OCI-LY1 (cell line): ENCODE measurements at regions not wholly inside any gene's neighbourhood (a gene's known extent, or its start where the extent isn't known, plus 50 kb on each side); places are given as distances from the start of the nearest gene placed in this dataset.

ENCODE experiments used
- EZH2 ChIP-seq: fragments of 200-600 bp; sonication (generic), shearing (Covaris generic); IDR thresholded peaks from 2 replicates; pipeline ENCODE4 v1.8.0; 2017; ENCODE audit warnings: borderline replicate concordance, mixed run types, mild to moderate bottlenecking, antibody characterized with exemption, low read length, moderate library complexity, mixed read lengths
- TF ChIP-seq, protein P1 (sequence below): fragments of 200-600 bp; sonication (generic), shearing (Covaris generic); IDR thresholded peaks from 2 replicates; pipeline ENCODE4 v1.5.1; 2017; ENCODE audit warnings: mild to moderate bottlenecking, antibody characterized with exemption, low read length, moderate library complexity, mixed read lengths

DNA sequence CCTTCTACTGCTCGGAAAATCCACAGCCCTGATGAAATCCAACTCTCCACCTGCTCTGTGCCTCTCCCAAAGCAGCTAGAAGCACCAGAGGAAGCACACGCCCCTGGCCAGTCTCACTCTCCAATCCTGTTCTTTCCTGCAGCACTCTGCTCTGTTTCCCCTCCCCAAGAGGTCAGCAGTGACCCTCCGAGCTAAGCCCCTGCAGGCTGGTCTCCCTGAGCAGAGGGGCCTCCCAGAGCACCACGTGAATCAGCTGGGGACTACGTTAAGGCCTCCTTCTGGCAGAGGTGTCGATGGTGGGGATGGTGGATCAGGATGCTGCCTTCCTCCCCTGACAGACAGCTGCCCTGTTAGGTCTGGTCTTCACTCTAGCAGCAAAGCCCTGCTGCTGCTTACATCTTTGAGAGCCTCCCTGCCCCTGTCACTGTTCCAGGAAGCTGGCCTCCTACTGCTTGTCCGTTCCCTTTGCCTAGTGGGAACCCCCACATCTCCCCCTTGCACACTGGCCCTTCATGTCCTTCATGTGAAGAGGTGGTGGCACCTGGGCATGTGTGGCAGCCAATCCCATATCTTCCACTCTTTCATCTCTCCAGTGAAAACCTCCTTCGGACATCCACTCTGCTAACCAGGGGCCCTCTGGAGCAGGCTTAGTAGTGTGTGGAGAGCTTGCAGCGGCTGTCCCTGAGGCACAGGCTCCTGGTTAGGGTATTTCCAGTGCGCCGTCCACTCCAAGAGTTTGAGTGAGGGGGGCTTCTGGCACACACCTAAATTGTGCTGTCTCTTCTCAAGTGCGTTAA is 307.5 kb upstream of the HS6ST1 start:
- TF ChIP-seq, protein P1, sequence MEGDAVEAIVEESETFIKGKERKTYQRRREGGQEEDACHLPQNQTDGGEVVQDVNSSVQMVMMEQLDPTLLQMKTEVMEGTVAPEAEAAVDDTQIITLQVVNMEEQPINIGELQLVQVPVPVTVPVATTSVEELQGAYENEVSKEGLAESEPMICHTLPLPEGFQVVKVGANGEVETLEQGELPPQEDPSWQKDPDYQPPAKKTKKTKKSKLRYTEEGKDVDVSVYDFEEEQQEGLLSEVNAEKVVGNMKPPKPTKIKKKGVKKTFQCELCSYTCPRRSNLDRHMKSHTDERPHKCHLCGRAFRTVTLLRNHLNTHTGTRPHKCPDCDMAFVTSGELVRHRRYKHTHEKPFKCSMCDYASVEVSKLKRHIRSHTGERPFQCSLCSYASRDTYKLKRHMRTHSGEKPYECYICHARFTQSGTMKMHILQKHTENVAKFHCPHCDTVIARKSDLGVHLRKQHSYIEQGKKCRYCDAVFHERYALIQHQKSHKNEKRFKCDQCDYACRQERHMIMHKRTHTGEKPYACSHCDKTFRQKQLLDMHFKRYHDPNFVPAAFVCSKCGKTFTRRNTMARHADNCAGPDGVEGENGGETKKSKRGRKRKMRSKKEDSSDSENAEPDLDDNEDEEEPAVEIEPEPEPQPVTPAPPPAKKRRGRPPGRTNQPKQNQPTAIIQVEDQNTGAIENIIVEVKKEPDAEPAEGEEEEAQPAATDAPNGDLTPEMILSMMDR: no peak
- no peak for TF ChIP-seq EZH2
